ENCODE measurements at regions not wholly inside any gene's neighbourhood (a gene's known extent, or its start where the extent isn't known, plus 50 kb on each side); places are given as distances from the start of the nearest gene placed in this dataset.

DNA sequence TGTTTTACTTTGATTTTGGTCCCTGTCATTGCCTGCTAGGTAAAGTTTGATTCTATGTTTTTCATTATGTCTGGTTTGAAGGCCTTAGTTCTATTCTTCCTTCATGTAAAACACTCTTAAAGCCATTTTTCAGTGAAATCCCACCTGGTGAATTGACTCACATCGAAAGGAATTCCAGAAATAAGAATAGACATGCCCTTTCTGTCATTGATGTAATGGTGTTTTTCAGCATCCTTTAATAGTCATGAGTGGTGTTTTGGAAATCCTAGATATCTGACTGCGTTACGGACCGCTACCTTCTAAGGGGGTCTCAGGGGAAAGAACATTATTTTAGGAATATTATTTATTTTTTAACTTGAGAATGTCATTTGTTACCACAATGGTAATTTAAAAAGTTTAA is 104.5 kb upstream of the ZEB2 start:
- TF ChIP-seq, protein P1, sequence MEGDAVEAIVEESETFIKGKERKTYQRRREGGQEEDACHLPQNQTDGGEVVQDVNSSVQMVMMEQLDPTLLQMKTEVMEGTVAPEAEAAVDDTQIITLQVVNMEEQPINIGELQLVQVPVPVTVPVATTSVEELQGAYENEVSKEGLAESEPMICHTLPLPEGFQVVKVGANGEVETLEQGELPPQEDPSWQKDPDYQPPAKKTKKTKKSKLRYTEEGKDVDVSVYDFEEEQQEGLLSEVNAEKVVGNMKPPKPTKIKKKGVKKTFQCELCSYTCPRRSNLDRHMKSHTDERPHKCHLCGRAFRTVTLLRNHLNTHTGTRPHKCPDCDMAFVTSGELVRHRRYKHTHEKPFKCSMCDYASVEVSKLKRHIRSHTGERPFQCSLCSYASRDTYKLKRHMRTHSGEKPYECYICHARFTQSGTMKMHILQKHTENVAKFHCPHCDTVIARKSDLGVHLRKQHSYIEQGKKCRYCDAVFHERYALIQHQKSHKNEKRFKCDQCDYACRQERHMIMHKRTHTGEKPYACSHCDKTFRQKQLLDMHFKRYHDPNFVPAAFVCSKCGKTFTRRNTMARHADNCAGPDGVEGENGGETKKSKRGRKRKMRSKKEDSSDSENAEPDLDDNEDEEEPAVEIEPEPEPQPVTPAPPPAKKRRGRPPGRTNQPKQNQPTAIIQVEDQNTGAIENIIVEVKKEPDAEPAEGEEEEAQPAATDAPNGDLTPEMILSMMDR (conservative IDR thresholded peaks at IDR 0.05; ENCODE audit: low read depth, low read length), result no peak
- no peak for TF ChIP-seq EZH2 (IDR thresholded peaks at IDR 0.05; ENCODE audit: borderline replicate concordance, low read depth, low read length, poor library complexity, severe bottlenecking)
